BJ (cell line): ENCODE measurements at regions not wholly inside any gene's neighbourhood (a gene's known extent, or its start where the extent isn't known, plus 50 kb on each side); places are given as distances from the start of the nearest gene placed in this dataset.
"Not testable (repeated sequence)": the region's sequence is repeated elsewhere in the genome, so short reads cannot be mapped to it uniquely, and the experiment has no call there.

Experiments used
- CTCF ChIA-PET: fragments of 350-600 bp; formaldehyde crosslinking; extraction: SDS; loops from one replicate; lab custom pipeline; 2021; ENCODE audit warnings: antibody characterized with exemption, inconsistent platforms; lab: Yijun Ruan, JAX
- POLR2A ChIA-PET: fragments of 300-600 bp; sonication (Branson Sonifier 250); formaldehyde crosslinking; extraction: SDS; loops from one replicate; lab custom pipeline; 2021; ENCODE audit warnings: antibody characterized with exemption; lab: Charles Lee
- DNase-seq: peaks from one replicate; pipeline ENCODE4 v3.0.0-alpha.2; 2011; ENCODE audit warnings: low read depth
- H3K27me3 ChIP-seq: 2 replicates; pipeline ENCODE4 v1.6.0; 2011; ENCODE audit warnings: low read length; ENCODE audit not compliant: control insufficient read depth, insufficient read depth
- H3K36me3 ChIP-seq: 2 replicates; pipeline ENCODE4 v1.5.1; 2011; ENCODE audit warnings: low read length; ENCODE audit not compliant: control insufficient read depth, insufficient read depth
- H3K4me3 ChIP-seq: 2 replicates; pipeline ENCODE4 v1.5.1; 2011; ENCODE audit warnings: low read depth, mild to moderate bottlenecking, control low read depth, low read length
- CTCF ChIP-seq: IDR thresholded peaks from 2 replicates; pipeline ENCODE4 v1.5.1; 2011; ENCODE audit warnings: low read depth, mild to moderate bottlenecking, control low read depth, inconsistent platforms, low read length, moderate library complexity; ENCODE audit not compliant: insufficient read depth

- H3K36me3 ChIP-seq, result no peaks in the 10 kb centered on the region
- no peak for DNase-seq
- ChIA-PET POLR2A (no interaction called here), CTCF (no interaction called here)
- TF ChIP-seq CTCF, result no peak
- H3K4me3 ChIP-seq, result no peak overlapping the region
- no peaks in the 10 kb centered on the region for H3K27me3 ChIP-seq
Measured at GRCh38 chr20:12084482-12084881, 166.8 kb downstream of the BTBD3 start.

GRCh38 chr20:12086359-12086758, 168.7 kb downstream of the BTBD3 start:
- H3K4me3 ChIP-seq, result no peak overlapping the region
- H3K36me3 ChIP-seq, result no peaks in the 10 kb centered on the region
- H3K27me3 ChIP-seq, result no peaks in the 10 kb centered on the region
- DNase-seq, result no peak
- CTCF ChIA-PET, result interaction anchor here (0.6 kb wide), 1 partner anchor 310 kb away, joined by 3 read pairs; no protein-coding TSS in a partner anchor
- TF ChIP-seq CTCF, result no peak
- POLR2A ChIA-PET, result no interaction called here

- no peak overlapping the region for H3K4me3 ChIP-seq
- ChIA-PET CTCF (no interaction called here), POLR2A (no interaction called here)
Measured at GRCh38 chr20:12090920-12091319, 173.2 kb downstream of the BTBD3 start.

DNA sequence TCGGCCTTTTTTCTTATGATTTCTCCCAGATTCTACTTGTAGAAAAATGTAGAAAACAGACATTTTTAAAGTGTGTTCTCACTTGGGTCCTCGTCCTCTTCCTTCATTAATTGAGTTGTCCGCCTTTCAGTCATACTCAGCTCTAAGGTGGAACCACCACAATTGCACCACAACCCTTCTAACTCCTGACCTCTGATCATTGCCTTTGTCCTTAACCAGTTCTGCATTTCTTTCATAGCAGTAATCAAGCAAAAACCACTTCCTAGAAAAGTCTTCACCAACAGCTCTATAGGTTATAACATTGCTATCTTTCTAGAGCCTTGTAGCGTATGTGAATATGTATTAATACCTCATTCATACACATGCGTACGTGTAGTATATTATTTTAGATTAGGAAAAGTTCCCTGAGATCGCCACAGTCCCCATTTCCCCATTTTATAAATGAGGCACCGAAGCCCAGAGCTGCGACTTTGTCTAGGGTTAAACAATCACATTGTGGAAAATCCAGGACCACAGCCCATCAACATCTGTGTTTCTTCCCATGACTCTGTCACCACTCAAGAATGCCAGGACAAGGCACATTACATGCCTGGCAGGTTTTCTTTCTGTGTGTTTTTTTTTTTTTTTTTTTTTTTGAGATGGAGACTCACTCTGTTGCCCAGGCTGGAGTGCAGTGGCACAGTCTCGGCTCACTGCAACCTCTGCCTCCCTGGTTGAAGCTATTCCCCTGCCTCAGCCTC, 175.5 kb downstream of the BTBD3 start:
- ChIA-PET POLR2A (no interaction called here), CTCF (interaction anchor here (1.1 to 1.5 kb wide), 2 partner anchors 66 to 81 kb away, joined by 3 read pairs; no protein-coding TSS in a partner anchor)
- no peak for DNase-seq
- no peak for TF ChIP-seq CTCF
- Histone ChIP-seq H3K27me3 (no peaks in the 10 kb centered on the region), H3K36me3 (no peaks in the 10 kb centered on the region), H3K4me3 (no peak overlapping the region)

More at GRCh38 chr20:12090920-12091319, 173.2 kb downstream of the BTBD3 start:
- no peaks in the 10 kb centered on the region for H3K27me3 ChIP-seq
- no peak for TF ChIP-seq CTCF
- no peaks in the 10 kb centered on the region for H3K36me3 ChIP-seq
- no peak for DNase-seq

DNA sequence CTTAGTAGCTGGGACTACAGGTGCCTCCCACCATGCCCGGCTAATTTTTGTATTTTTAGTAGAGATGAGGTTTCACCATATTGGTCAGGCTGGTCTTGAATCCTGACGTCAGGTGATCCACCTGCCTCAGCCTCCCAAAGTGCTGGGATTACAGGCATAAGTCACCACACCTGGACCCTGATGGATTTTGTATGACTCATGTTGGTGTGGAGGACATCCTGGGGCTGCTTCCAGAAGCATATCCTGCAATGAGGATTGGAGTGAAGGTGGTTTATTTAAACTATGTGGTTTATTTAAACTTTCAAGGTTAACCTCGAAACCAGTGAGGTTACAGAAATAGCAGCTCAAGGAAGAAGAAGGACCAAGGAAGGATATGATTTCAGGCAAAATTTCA, 176.1 kb downstream of the BTBD3 start:
- H3K36me3 ChIP-seq, POLR2A ChIA-PET, H3K27me3 ChIP-seq, DNase-seq, H3K4me3 ChIP-seq: not testable (repeated sequence)
- CTCF ChIA-PET, result interaction anchor here (0.6 to 1.1 kb wide), 2 partner anchors 66 to 188 kb away, joined by 3 read pairs; no protein-coding TSS in a partner anchor
